PC-3 (cell line): ENCODE measurements at regions not wholly inside any gene's neighbourhood (a gene's known extent, or its start where the extent isn't known, plus 50 kb on each side); places are given as distances from the start of the nearest gene placed in this dataset.

Source experiments
- ATAC-seq: fragments of 200-7000 bp; cut with Tn5 transposase; 2 replicates; pipeline ENCODE4 v1.9.1; 2020; ENCODE audit warnings: mild to moderate bottlenecking, moderate library complexity
- BruUV-seq: library from RNA; stranded (reverse); fragments of 400-500 nt; replicated peaks from 2 replicates; lab custom pipeline; 2021; lab: Mats Ljungman, UMichigan
- CTCF ChIA-PET: fragments of 300-600 bp; sonication (Branson Sonifier 250); formaldehyde crosslinking; loops from one replicate; lab custom pipeline; 2022; ENCODE audit warnings: antibody characterized with exemption; lab: Charles Lee
- POLR2A ChIA-PET: fragments of 300-600 bp; sonication (Branson Sonifier 250); formaldehyde crosslinking; loops from one replicate; lab custom pipeline; 2022; ENCODE audit warnings: antibody characterized with exemption; ENCODE audit not compliant: unreplicated experiment; lab: Charles Lee
- DNase-seq: peaks from one replicate; pipeline ENCODE4 v3.0.0-alpha.2; 2015
- H2AFZ ChIP-seq: fragments of 300-600 bp; sonication (generic); 2 replicates; pipeline ENCODE4 v1.6.0; 2016; ENCODE audit warnings: antibody characterized with exemption, low read length
- H3F3A ChIP-seq: fragments of 300-600 bp; sonication (generic); one replicate; pipeline ENCODE4 v1.6.0; 2017; ENCODE audit warnings: antibody characterized with exemption, low read length, control low read depth, mild to moderate bottlenecking; ENCODE audit not compliant: unreplicated experiment
- H3K27ac ChIP-seq: fragments of 300-600 bp; sonication (generic); 2 replicates; pipeline ENCODE4 v1.5.1; 2016; ENCODE audit warnings: mild to moderate bottlenecking, low read length
- H3K27me3 ChIP-seq: fragments of 300-600 bp; sonication (generic); 2 replicates; pipeline ENCODE4 v1.6.1; 2016; ENCODE audit warnings: low read length, mixed read lengths
- H3K36me3 ChIP-seq: fragments of 300-600 bp; sonication (generic); 2 replicates; pipeline ENCODE4 v1.6.1; 2016; ENCODE audit warnings: low read depth, mixed run types, low read length, mixed read lengths
- H3K4me1 ChIP-seq: fragments of 300-600 bp; sonication (generic); 2 replicates; pipeline ENCODE4 v1.5.1; 2016; ENCODE audit warnings: low read length; ENCODE audit not compliant: insufficient read depth
- H3K4me2 ChIP-seq: fragments of 300-600 bp; sonication (generic); 2 replicates; pipeline ENCODE4 v1.6.0; 2016; ENCODE audit warnings: low read length
- H3K4me3 ChIP-seq: fragments of 300-600 bp; sonication (generic); 2 replicates; pipeline ENCODE4 v1.5.1; 2016; ENCODE audit warnings: mild to moderate bottlenecking, low read length, mixed read lengths
- H3K79me2 ChIP-seq: fragments of 300-600 bp; sonication (generic); 2 replicates; pipeline ENCODE4 v1.6.1; 2017; ENCODE audit warnings: low read length, mixed read lengths
- H3K9ac ChIP-seq: fragments of 300-600 bp; sonication (generic); 2 replicates; pipeline ENCODE4 v1.6.0; 2016; ENCODE audit warnings: mild to moderate bottlenecking, low read length
- H3K9me2 ChIP-seq: fragments of 300-600 bp; sonication (generic); replicated peaks from 2 replicates; pipeline ENCODE4 v1.6.1; 2016; ENCODE audit warnings: mixed run types, low read length, mixed read lengths
- H3K9me3 ChIP-seq: fragments of 300-600 bp; sonication (generic); 2 replicates; pipeline ENCODE4 v1.6.1; 2016; ENCODE audit warnings: low read length, mixed read lengths
- H4K20me1 ChIP-seq: fragments of 300-600 bp; sonication (generic); 2 replicates; pipeline ENCODE4 v1.6.1; 2016; ENCODE audit warnings: low read length, mixed read lengths
- CTCF ChIP-seq: fragments of 300-600 bp; sonication (generic); conservative IDR thresholded peaks from 2 replicates; pipeline ENCODE4 v1.5.1; 2017; ENCODE audit warnings: antibody characterized with exemption, low read depth, mild to moderate bottlenecking, low read length
- EZH2 ChIP-seq: fragments of 300-600 bp; sonication (generic); IDR thresholded peaks from one replicate; pipeline ENCODE4 v1.6.1; 2017; ENCODE audit warnings: antibody characterized with exemption, mild to moderate bottlenecking, low read length; ENCODE audit not compliant: unreplicated experiment
- EZH2phosphoT487 ChIP-seq: fragments of 300-600 bp; sonication (generic); IDR thresholded peaks from 2 replicates; pipeline ENCODE4 v1.6.1; 2018; ENCODE audit warnings: mild to moderate bottlenecking, antibody characterized with exemption, low read length, borderline replicate concordance
- intact Hi-C: fragments of 100-400 bp; cut with micrococcal nuclease; formaldehyde crosslinking; loops from 2 replicates; pipeline ENCODE4 v1.9.0; 2023

- BruUV-seq: no TSS peak
- Histone ChIP-seq H3K9me3 (no peaks in the 10 kb centered on the region), H3K9me2 (no peaks in the 10 kb centered on the region), H3K4me3 (no peak overlapping the region), H3K79me2 (no peaks in the 10 kb centered on the region), H4K20me1 (no peaks in the 10 kb centered on the region), H3K36me3 (no peaks in the 10 kb centered on the region), H3K4me2 (no peak overlapping the region), H3K27me3 (no peaks in the 10 kb centered on the region), H3K27ac (no peak overlapping the region), H3F3A (no peaks in the 10 kb centered on the region), H3K9ac (no peak overlapping the region), H3K4me1 (no peaks in the 10 kb centered on the region), H2AFZ (no peak overlapping the region)
- CTCF ChIA-PET: no interaction called here
- DNase-seq: no peak
- POLR2A ChIA-PET: no interaction called here
- no peak for ATAC-seq
- TF ChIP-seq CTCF (no peak), EZH2 (no peak)
- intact Hi-C loops: no loop called here
Observed at GRCh38 chr13:63954683-63955082, 2539.0 kb upstream of the PCDH20 start.

GRCh38 chr13:63948045-63948444 is 2532.4 kb upstream of the PCDH20 start:
- BruUV-seq: no TSS peak
- Histone ChIP-seq H3K4me2 (no peak overlapping the region), H3K4me1 (no peaks in the 10 kb centered on the region), H3K9me2 (no peaks in the 10 kb centered on the region), H2AFZ (no peak overlapping the region), H3K27me3 (no peaks in the 10 kb centered on the region), H4K20me1 (no peaks in the 10 kb centered on the region), H3K9ac (no peak overlapping the region), H3K9me3 (no peaks in the 10 kb centered on the region), H3K36me3 (no peaks in the 10 kb centered on the region), H3F3A (no peaks in the 10 kb centered on the region), H3K79me2 (no peaks in the 10 kb centered on the region), H3K4me3 (no peak overlapping the region), H3K27ac (no peak overlapping the region)
- ChIA-PET POLR2A (no interaction called here), CTCF (no interaction called here)
- no peak for TF ChIP-seq CTCF
- no peak for TF ChIP-seq EZH2phosphoT487
- no peak for TF ChIP-seq EZH2
- intact Hi-C loops: no loop called here
- peak; percentile 71 for ATAC-seq
- no peak for DNase-seq

- ChIA-PET POLR2A (no interaction called here), CTCF (no interaction called here)
- DNase-seq: no peak
- Histone ChIP-seq H3K79me2 (no peaks in the 10 kb centered on the region), H4K20me1 (no peaks in the 10 kb centered on the region), H2AFZ (no peak overlapping the region), H3K4me1 (no peaks in the 10 kb centered on the region), H3K27me3 (no peaks in the 10 kb centered on the region), H3K27ac (no peak overlapping the region), H3K4me2 (no peak overlapping the region), H3K9me3 (no peaks in the 10 kb centered on the region), H3K4me3 (no peak overlapping the region), H3F3A (no peaks in the 10 kb centered on the region), H3K9me2 (no peaks in the 10 kb centered on the region), H3K9ac (no peak overlapping the region), H3K36me3 (no peaks in the 10 kb centered on the region)
- ATAC-seq: no peak
- intact Hi-C loops: no loop called here
- TF ChIP-seq EZH2: no peak
- no peak for TF ChIP-seq CTCF
- BruUV-seq: no TSS peak
Observed at GRCh38 chr13:63944911-63945310, 2529.3 kb upstream of the PCDH20 start.
